H1 (cell line): ENCODE measurements at regions not wholly inside any gene's neighbourhood (a gene's known extent, or its start where the extent isn't known, plus 50 kb on each side); places are given as distances from the start of the nearest gene placed in this dataset.

Source experiments
- NANOG ChIP-seq: IDR thresholded peaks from 2 replicates; pipeline ENCODE4 v1.6.1; 2011; ENCODE audit warnings: low read length, low read depth, mild to moderate bottlenecking, inconsistent platforms; ENCODE audit not compliant: insufficient read depth, poor library complexity, severe bottlenecking
- RNF2 ChIP-seq: fragments of 200-900, 300-1000 bp; sonication (generic); IDR thresholded peaks from 2 replicates; pipeline ENCODE4 v1.7.1; 2016; ENCODE audit warnings: borderline replicate concordance, low read depth, mild to moderate bottlenecking, antibody characterized with exemption, low read length; ENCODE audit not compliant: poor library complexity, severe bottlenecking; ENCODE audit errors: missing control alignments

DNA sequence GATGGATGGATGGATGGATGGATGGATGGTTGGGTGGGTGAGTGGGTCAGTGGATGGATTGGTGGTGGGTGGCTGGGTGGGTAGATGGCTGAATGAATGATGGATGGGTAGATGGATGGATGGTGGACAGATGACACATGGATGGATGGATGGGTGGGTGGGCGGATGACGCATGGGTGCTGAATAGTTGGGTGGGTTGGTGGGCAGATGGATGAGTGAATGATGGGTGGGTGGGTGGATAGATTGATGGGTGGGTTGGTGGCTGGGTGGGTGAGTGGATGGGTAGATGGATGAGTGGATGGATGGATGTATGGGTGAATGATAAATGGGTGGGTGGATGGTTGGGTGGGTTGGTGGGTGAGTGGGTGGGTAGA, 69.9 kb upstream of the NKX1-1 start (continued):
- TF ChIP-seq RNF2 (no peak), NANOG (no peak)
